CD4-positive, alpha-beta T cell treated with Interleukin-12 subunit alpha and Interleukin-12 subunit beta, for 1 hour (primary cell): ENCODE measurements at regions not wholly inside any gene's neighbourhood (a gene's known extent, or its start where the extent isn't known, plus 50 kb on each side); places are given as distances from the start of the nearest gene placed in this dataset.
A peak's percentile ranks its signal among the peaks of the same experiment; 100 is the strongest.

Experiments
- DNase-seq: peaks from one replicate; pipeline ENCODE4 v3.0.0-alpha.2; 2020

GRCh38 chr6:33862536-33862935 is 58.7 kb upstream of the MLN start:
- DNase-seq = no peak

- no peak for DNase-seq
Measured at GRCh38 chr6:33861722-33862121, 57.9 kb upstream of the MLN start.

- peak; percentile 28 for DNase-seq
Measured at GRCh38 chr6:33860706-33861474, 57.1 kb upstream of the MLN start.

GRCh38 chr6:33860006-33860405 is 56.2 kb upstream of the MLN start:
- DNase-seq = no peak

GRCh38 chr6:33858804-33859505 is 55.2 kb upstream of the MLN start:
- no peak for DNase-seq

GRCh38 chr6:33857932-33858475 is 54.2 kb upstream of the MLN start:
- no peak for DNase-seq

GRCh38 chr6:33857093-33857931 is 53.5 kb upstream of the MLN start:
- DNase-seq = no peak

GRCh38 chr6:33856655-33857054 is 52.9 kb upstream of the MLN start:
- DNase-seq = peak; percentile 77

- DNase-seq = no peak
Measured at GRCh38 chr6:33856031-33856590, 52.3 kb upstream of the MLN start.

GRCh38 chr6:33854572-33855030 is 50.8 kb upstream of the MLN start:
- DNase-seq = no peak

- DNase-seq = no peak
Measured at GRCh38 chr6:33853736-33854135, 49.9 kb upstream of the MLN start.
